Anterior cingulate cortex (tissue), 58 donors: ENCODE measurements at regions not wholly inside any gene's neighbourhood (a gene's known extent, or its start where the extent isn't known, plus 50 kb on each side); places are given as distances from the start of the nearest gene placed in this dataset.
"Not testable (repeated sequence)": the region's sequence is repeated elsewhere in the genome, so short reads cannot be mapped to it uniquely, and the experiment has no call there.

Experiments used
- DNase-seq, 58 donors: peaks; one replicate each; lab custom pipeline; 2025; lab: John Stamatoyannopoulos, UW

DNA sequence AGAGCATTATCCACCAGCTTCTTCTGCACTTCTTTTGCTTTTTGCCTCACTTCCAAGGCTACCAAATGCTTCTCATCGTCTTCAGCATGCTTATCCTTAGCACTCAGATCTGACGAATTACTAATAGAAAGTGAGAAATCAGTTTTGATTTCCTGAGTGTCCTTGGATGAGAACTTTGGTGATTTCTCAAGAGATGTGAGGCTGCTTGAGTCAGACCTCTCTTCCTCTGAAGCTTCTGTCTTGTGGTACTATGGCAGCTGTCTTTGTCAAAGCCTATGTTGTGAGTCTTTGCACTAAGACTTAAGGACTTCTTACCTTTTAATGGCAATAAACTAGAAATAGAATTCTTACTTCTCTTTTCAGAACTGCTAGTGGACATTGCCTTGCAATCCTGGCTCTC, 169.9 kb downstream of the CPE start:
- DNase-seq = no peak

DNA sequence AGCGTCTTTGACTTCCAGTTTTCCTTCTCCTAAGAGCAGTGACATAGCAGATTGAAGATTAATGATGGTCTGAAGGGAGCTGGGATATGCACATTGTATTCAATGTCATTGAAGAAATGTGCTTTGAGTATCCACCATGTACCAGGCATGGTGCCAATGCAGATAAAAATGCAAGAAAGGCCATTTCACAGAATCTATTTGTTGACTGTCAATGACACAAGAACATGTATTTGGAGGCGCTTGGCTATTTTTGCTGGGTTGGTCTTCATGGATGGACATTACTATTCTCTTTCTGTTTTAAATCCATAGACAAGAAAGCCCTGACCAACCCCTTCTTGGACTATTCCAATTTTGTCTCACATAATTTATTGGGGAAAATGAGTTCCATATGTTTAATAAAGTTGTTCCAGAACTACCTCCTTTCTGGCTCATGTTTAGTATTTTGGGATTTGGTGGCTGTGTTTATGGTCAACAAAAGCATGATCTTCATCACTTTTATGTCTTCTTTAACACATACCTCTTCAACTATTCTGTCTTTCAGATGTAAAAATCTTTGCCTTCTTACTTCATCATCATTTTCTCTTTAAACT, 174.5 kb downstream of the CPE start:
- DNase-seq = no peak

DNA sequence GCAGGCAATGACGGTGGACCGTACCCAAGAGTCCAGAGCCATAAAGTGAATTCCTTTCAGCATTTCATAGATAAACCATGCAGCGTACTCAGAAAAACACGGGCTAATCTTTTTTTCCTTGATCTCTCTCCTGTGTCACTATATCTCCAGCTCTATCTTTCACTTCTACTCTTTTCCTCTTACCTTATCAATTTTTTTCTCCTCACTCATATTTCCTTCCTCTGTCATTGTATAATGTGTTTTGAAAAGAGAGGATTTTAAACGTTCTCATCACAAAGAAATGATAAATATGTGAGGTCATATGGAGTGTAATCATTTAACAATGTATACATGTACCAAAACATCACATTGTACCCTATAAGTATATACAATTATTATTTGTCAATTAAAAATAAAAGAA, 176.5 kb downstream of the CPE start:
- DNase-seq = no peak

DNA sequence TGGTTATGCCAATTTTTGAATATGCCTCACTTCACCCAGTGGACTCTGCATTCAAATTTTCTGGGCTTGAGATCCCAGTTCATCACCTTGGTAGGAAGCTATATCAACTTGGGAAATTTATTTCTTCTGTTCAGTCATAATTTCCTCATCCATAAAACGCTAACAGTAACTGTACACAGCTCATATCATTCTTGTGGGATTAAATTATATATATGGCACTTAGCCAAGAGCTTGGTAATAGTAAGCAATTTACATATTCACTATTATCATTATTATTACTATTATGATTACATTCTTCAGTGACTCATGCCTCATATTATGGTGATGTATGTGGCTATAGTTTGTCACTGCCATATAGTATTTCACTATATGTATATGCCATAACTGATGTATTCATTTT, 177.6 kb downstream of the CPE start:
- no peak for DNase-seq

DNA sequence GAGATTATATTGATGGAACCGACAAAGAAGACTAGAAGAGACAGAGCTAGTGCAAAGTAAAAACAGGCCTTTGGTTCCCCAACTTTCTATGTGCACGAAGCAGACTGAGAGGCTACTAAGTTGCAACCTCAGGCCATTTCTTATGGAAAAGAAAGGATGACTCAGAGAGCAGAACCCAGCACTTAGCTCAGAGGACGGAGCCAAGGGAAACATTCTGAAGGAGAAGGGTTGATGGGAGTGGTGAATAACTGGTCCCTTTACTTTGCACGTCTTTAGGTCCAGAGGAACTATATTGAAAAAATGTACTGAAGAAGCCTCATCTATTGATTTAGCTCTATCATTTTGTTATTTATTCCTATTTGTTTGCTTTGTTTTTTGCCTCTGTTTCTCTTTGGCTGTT, 182.1 kb downstream of the CPE start:
- DNase-seq = no peak

DNA sequence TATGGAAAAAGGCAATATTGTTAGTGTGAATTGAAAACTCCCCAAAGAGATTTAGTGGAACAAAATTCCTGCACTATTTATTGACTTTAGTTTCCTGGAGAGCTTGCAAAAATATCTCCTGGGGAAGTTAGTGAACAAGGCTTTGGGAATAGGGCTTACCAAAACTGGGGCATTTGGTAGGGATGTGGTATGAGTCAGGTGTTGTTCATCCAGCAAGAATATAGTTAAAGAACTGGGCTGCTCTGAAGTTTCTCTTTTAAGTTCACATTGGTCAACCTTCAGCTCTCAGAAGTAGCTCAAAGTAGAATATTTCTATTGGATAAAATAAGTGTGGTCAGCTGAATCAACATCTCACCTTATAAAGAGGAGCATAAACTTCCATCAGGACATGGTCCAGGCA, 185.0 kb downstream of the CPE start:
- no peak for DNase-seq

DNA sequence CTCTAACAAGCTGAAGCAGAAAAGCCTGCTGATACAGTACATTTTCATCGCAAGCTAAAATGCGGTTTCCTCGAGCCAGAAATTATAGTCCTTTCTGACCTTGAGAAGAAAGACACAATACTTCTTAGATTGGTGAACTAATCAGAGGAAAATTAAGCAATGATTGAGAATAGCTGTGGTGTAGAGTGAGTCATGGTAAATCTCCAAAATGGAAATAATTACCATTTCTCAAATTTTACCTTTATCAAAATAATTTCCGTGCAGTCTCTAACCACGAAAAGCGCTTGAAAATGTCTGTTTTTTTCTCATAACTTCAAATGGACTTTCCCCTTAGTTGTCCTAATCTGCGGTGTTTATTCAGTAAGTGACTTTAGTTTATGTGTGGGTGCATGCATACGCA, 190.2 kb downstream of the CPE start:
- DNase-seq = no peak

DNA sequence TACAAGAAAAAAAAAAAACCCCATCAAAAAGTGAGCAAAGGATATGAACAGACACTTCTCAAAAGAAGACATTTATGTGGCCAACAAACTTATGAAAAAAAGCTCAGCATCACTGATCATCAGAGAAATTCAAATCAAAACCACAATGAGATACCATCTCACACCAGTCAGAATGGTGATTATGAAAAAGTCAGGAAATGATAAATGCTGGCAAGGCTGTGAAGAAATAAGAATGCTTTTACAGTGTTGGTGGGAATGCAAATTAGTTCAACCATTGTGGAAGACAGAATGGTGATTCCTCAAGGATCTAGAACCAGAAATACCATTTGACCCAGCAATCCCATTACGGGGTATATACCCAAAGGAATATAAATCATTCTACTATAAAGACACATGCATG, 192.7 kb downstream of the CPE start:
- not testable (repeated sequence) for DNase-seq

DNA sequence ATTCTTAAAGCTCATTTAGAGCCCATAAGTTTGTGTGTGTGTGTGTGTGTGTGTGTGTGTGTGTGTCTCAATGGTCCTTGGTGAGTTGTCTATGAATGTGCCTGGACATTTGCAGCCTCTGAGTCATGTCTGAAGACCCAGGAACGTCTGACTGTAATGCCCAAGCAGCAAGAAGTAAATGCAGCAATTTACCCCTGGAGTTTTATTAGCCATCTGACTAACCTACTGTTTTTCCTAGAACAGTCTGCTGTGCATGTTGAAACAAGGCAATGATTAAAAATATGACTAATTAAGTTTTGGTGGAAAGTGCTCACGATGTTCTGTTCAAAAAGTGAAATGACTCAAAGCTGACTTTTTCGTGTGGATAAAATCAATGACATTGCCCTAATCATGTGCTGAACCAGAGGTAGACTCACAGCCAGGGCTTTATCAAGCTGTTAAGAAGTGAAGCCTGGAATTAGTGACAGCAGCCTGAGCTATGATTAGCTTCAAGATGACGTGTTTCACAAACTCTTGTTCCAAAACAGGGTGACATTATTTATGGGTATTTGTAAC, 201.6 kb downstream of the CPE start:
- no peak for DNase-seq

DNA sequence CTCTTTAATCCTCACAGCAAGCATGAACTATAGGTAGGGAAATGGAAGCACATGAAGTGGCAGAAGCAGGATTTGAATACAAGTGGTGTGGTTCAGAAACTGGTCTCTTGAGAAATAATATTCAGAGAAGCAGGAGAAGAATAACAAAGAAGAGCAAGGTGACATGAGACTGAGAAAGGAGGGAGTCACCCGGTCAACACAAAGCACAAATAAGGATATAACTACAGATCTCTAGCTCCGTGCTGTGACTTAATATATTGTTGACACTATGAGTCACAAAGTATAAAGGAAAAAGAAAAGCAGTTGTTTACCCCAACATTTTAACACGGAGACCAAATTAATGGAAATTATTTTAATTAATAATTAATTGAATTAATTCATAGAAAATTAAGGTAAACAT, 204.5 kb downstream of the CPE start:
- DNase-seq = no peak

DNA sequence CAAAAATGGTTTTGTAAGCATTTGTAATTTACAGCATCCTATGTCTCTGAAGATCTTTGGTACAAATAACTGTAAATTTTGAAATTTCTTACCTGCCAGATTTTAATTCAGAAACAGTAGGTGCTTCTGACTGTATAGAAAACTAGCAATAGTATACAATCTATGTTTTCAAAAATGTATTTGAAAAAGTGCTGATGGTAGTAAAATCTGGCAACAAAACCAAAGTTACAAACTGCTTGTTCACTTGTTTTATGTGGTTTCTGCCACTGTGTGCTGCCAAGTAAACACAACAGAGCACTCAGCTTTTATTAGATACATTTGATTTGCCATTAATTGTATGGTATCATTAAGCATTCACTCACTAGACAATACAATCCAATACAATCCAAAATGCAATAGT, 206.1 kb downstream of the CPE start:
- DNase-seq = no peak

DNA sequence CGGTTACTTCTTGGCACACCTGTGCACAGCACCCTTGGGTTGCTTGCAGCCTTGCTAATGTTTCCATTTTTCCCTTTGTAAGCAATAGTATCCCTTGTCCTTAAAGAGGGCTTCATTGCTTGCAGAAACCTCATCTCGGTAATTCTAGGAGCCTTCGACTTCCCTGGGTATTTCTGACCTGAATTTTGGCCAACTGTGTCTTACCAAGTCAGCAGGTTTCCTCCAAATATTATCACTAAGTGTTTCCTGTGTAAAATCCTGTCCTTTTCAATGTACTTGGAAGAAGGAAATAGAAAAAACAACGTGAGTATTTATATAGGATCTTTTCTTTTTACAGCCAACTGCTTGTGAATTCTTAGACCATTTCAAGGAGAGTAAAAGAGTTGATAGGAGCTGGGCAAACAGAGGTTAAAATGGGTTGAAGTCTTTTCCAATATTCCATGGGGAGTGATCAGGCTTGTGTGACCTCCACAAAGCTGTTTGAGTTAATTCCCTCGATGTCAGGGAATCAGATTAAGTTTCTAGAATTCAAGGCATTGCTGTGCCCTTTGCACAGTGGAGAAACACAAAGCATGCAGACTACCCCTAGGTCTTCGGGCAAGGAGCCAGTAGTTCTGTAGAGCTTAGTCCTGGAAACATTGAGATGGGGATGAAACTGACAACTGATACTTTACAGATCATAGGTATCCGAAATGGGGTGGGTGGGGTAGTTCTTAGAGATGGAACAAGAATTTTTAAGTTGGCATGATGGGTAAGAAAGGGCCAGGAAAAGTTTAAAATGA, 209.9 kb downstream of the CPE start:
- DNase-seq = no peak

DNA sequence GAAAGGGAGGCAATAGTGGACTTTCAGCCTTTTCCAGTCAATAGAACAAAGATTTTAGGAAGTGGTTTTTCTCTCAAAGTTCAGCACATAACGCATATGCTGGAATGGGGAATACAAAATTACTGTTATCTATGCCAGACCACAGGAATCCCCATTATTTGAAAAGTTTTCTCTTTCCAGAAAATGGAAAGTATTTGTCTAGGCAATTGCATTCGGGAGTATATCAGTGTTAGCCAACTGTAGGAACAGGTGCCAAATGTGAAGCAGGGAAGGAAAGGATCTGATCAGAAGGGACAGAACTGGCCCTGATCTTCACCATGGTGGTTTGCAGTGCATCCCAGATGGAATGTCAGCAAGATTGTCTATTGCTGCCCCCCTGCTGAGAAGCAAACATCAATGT, 213.6 kb downstream of the CPE start:
- no peak for DNase-seq

DNA sequence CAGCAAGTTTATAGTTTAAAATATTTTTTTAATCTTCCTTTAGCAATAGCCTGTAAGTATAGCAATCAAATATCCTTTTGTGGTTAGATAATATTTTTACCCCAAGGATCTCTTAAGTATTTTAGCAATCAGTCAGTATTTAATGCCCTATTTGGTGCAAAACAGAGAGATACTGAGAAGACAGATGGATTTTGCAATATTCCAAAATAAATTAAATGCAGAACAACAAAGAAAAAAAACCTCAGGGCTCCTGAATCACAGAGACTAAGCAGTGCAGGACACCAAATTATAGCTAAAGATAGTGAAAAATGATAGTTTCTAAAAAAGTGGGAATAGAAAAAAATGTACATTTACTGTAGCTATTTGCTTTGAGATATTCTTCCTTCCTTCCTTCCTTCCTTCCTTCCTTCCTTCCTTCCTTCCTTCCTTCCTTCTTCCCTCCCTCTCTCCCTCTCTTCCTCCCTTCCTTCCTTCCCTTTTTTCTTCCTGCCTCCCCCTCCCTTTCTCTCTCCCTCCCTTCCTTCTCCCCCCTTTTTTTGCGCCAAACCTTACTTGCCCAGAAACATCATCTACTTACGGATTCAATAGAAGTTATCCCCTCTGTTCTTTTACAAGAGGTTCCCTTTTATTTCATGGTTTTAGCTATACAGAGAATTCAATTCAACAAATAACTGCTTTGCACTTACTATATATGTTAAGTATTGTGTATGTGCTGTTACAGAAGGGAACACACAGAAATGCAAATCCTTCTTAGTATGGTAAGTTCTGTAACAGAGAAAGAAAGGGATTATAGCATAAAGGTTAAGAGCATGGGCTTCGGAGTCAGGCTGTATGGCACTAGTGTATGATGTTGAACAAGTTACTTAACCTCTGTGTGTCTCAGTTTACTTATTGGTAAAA, 219.0 kb downstream of the CPE start:
- no peak for DNase-seq

DNA sequence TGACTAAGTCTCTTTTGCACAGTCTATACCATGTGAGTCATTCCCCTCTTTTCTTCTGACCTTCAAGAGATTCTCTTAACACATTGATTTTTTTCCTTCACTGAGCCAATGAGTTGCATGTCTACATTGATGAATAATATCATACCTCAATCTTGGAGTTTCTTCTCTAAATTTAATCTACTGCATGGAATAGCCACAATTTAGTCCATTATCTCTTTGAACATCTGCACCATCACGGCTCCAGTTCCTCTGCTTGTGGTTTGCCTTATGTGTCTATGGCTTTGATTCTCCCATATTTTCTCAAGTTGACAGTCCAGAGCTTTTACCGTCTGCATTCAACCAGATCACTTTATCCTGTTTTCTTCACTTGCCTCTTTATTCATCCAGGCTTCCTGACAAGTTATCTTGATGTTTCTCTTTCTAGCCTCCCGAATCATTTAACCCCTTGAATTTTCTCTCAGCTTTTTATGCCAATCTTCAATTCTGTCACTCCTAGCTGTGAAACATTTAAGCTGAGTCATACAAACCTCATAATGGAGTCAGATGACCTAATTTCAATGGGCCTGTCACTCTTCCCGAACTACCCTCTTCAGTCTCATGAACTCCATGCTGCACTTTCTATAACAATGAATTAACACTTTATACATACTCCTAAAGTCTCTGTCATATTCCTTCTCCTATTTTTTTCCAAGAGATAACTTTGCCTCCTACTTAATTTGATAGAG, 222.3 kb downstream of the CPE start:
- no peak for DNase-seq

DNA sequence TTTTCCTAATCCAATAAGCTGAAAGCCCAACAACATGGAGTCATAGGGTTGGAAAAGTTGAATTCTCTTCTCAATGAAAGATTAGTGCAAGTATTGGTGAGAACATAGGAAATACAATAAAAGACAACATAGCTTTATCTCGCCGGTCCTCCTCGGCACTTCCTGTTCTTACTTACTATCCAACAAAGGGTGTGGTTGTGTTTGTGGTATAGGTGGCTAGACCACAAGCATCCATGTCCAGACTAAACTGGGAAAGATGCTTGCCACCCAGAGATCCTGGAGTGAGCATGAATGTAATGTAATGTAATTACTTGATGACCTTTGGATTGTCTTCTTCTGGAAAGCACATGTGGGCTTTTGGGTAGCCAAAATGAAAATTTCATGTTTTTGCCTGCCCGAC, 223.8 kb downstream of the CPE start:
- no peak for DNase-seq

DNA sequence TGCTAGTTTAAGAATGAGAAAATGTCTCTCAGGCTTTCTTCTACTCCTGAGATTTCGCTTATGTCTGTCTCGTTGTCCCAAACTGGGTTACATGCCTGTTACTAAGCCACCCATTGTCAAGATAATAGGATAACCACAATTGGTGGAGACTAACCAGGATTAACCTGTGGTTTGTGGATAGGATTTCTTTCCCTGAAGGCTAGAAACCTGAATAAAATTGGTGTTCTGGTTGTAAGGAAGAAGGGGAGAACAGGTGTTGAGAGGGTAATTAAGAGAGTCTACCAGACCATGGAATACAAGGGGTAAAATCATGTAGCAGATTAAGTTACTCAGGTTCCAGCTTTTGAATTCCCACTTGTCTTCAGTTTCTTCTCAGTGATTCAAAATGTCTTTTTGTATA, 225.4 kb downstream of the CPE start:
- no peak for DNase-seq

DNA sequence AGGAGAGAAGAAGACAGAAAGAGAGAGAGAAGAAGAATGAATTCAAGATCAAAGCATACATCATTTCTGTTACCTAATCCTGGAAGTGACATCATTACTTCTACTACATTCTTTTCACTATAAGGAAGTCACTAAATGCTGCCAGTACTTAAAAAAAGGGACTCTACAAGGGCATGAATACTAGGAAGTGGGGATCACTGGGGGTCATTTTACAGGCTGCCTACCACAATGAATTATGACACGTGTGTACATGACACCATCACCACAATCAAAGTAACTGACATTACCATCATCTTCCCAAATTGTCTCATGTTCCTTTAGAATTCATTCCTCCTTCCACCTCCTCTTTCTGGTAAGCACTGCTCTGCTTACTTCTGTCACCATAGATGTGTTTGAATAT, 227.0 kb downstream of the CPE start:
- DNase-seq = no peak

DNA sequence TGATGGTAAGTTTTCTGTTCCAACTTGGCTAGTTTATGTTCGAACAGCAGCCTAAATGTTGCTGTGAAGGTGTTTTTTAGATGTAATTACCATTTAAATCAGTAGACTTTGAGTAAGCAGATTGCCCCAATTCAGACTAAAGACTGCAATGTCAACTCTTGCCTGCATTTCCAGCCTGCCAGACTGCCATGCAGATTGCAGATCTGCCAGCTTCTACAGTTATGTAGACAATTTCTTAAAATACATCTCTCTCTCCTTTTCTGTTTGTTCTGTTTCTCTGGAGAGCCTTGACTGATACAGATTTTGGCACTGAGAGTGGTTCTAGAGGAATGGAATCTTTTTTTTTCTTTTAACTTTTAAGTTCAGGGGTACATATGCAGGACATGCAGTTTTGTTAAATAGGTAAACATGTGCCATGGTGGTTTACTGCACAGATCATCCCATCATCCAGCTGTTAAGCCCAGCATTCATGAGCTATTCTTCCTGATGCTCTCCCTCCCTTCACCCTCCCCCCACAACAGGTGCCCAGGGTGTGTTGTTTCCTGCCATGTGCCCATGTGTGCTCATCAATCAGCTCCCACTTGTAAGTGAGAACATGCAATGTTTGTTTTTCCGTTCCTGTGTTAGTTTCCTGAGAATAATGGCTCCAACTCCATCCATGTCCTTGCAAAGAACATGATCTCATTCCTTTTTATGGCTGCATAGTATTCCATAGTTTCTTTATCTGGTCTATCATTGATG, 227.8 kb downstream of the CPE start:
- peak in 10 of 58 donors; percentile 0 to 24 (median 5) for DNase-seq

DNA sequence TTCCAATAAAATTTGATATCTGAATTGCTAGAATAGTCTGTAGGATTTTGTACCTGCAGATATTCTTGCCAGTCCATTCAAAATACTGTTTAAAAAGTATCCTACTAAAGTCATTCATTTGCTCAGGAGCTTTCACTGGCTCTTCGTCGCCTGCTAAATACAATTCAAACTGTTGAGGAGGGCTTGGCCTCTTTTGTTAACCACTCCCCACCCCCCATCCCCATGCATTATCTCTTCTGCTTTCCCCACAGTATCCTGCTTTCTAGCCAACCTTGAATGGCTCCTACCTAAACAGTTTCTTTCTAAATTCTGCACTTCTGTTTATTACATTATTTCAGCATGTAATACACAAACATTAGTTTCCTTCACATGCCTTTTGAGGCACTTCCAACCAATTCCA, 230.8 kb downstream of the CPE start:
- no peak for DNase-seq
